NB4 (cell line): ENCODE measurements at regions not wholly inside any gene's neighbourhood (a gene's known extent, or its start where the extent isn't known, plus 50 kb on each side); places are given as distances from the start of the nearest gene placed in this dataset.
"Not testable (repeated sequence)": the region's sequence is repeated elsewhere in the genome, so short reads cannot be mapped to it uniquely, and the experiment has no call there.

Experiments used
- MAX ChIP-seq: IDR thresholded peaks from 2 replicates; pipeline ENCODE4 v1.6.1; 2011; ENCODE audit warnings: low read depth, low read length
- MYC ChIP-seq: IDR thresholded peaks from 2 replicates; pipeline ENCODE4 v1.6.1; 2011; ENCODE audit warnings: low read depth, low read length
- POLR2A ChIP-seq: IDR thresholded peaks from 2 replicates; pipeline ENCODE4 v1.6.1; 2011; ENCODE audit warnings: mild to moderate bottlenecking; ENCODE audit not compliant: insufficient read length; ENCODE audit errors: extremely low read depth
- TF ChIP-seq, protein P1 (sequence below): IDR thresholded peaks from one replicate; pipeline ENCODE4 v1.5.1; 2012; ENCODE audit warnings: low read depth, low read length

DNA sequence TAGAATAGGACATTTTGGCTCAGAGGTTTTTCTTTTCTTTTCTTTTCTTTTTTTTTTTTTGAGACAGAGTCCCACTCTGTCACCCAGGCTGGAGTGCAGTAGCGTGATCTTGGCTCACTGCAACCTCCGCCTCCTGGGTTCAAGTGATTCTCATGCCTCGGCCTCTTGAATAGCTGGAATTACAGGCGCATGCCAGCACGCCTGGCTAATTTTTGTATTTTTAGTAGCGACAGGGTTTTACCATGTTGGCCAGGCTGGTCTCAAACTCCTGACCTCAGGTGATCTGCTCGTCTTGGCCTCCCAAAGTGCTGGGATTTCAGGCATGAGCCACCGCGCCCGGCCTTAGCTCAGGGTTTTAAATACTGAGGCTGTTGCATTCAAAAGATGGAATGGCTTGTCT is 156.1 kb downstream of the PRL start:
- TF ChIP-seq, protein P1, sequence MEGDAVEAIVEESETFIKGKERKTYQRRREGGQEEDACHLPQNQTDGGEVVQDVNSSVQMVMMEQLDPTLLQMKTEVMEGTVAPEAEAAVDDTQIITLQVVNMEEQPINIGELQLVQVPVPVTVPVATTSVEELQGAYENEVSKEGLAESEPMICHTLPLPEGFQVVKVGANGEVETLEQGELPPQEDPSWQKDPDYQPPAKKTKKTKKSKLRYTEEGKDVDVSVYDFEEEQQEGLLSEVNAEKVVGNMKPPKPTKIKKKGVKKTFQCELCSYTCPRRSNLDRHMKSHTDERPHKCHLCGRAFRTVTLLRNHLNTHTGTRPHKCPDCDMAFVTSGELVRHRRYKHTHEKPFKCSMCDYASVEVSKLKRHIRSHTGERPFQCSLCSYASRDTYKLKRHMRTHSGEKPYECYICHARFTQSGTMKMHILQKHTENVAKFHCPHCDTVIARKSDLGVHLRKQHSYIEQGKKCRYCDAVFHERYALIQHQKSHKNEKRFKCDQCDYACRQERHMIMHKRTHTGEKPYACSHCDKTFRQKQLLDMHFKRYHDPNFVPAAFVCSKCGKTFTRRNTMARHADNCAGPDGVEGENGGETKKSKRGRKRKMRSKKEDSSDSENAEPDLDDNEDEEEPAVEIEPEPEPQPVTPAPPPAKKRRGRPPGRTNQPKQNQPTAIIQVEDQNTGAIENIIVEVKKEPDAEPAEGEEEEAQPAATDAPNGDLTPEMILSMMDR, result not testable (repeated sequence)
- not testable (repeated sequence) for TF ChIP-seq POLR2A, MAX, MYC
